C4-2B (cell line): ENCODE measurements at regions not wholly inside any gene's neighbourhood (a gene's known extent, or its start where the extent isn't known, plus 50 kb on each side); places are given as distances from the start of the nearest gene placed in this dataset.
"Not testable (repeated sequence)": the region's sequence is repeated elsewhere in the genome, so short reads cannot be mapped to it uniquely, and the experiment has no call there.

Source experiments
- H3K27ac ChIP-seq: fragments of 450-650 bp; 2 replicates; pipeline ENCODE4 v1.5.1; 2017
- CTCF ChIP-seq: fragments of 450-650 bp; conservative IDR thresholded peaks from 2 replicates; pipeline ENCODE4 v1.5.1; 2017; ENCODE audit warnings: mild to moderate bottlenecking
- ZFX ChIP-seq: fragments of 450-650 bp; IDR thresholded peaks from 2 replicates; pipeline ENCODE4 v1.6.1; 2017

- TF ChIP-seq ZFX (no peak), CTCF (no peak)
- no peak overlapping the region for H3K27ac ChIP-seq
Measured at GRCh38 chr10:4396401-4397283, 429.4 kb upstream of the AKR1E2 start.

- H3K27ac ChIP-seq = no peak overlapping the region
- TF ChIP-seq CTCF (no peak), ZFX (no peak)
Measured at GRCh38 chr10:4395731-4396130, 430.3 kb upstream of the AKR1E2 start.

GRCh38 chr10:4394455-4394854 lies 431.6 kb upstream of the AKR1E2 start:
- H3K27ac ChIP-seq = not testable (repeated sequence)

- no peak overlapping the region for H3K27ac ChIP-seq
- TF ChIP-seq CTCF = no peak
- TF ChIP-seq ZFX = no peak
Measured at GRCh38 chr10:4391683-4392082, 434.3 kb upstream of the AKR1E2 start.

GRCh38 chr10:4390219-4390618 lies 435.8 kb upstream of the AKR1E2 start:
- H3K27ac ChIP-seq = no peak overlapping the region
- TF ChIP-seq ZFX = no peak
- no peak for TF ChIP-seq CTCF

- TF ChIP-seq ZFX = no peak
- no peak for TF ChIP-seq CTCF
- no peak overlapping the region for H3K27ac ChIP-seq
Measured at GRCh38 chr10:4385231-4385870, 440.7 kb upstream of the AKR1E2 start.

- TF ChIP-seq CTCF (no peak), ZFX (no peak)
- no peak overlapping the region for H3K27ac ChIP-seq
Measured at GRCh38 chr10:4384245-4384644, 441.8 kb upstream of the AKR1E2 start.
